Activated CD4-positive, alpha-beta T cell treated with anti-CD3 and anti-CD28 coated beads, Interleukin-2, Interleukin-4, amounts not matched to agents 100 ng/mL and 50 ng/mL, durations not matched to agents 16 hours and 8 hours (primary cell): ENCODE measurements at regions not wholly inside any gene's neighbourhood (a gene's known extent, or its start where the extent isn't known, plus 50 kb on each side); places are given as distances from the start of the nearest gene placed in this dataset.

ENCODE experiments used
- DNase-seq: peaks from one replicate; pipeline ENCODE4 v3.0.0-alpha.2; 2020; ENCODE audit warnings: low spot score

DNA sequence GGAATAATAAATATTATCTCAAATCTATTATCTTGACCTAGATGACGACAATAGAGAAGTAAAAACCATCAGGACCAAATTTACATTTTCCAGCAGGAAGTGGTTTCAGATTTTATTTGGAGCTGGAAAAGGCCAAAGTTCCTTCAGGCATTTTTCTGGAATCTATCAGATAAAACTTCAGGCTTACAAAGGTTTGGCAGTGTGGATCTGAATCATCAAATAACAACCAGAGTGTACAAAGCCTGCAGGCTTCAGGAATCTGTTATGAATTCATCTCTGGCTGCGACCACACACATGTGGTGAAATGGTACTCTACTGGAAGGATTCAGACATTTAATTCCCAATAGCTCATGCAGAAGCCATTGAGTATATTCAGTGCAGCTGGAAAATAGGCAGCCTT, 726.4 kb upstream of the GRAMD2B start:
- no peak for DNase-seq

DNA sequence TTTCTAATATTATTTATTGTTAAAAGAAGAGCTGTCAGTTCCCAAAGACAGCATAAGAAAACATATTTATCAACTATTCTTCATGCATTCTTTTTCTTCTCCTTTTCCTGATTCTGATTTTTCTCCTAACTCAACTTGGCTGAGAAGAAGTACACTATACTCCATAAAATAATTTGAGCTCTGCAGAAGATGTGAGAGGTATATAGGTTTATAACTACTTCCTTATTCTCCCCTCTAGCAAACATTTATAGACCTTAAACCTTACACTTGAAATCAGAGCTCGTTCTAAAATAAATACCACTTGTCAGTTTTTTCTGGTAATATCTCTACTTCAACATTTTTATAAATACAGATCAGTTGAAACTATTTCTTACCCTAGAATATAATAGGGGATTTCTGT, 724.8 kb upstream of the GRAMD2B start:
- no peak for DNase-seq

DNA sequence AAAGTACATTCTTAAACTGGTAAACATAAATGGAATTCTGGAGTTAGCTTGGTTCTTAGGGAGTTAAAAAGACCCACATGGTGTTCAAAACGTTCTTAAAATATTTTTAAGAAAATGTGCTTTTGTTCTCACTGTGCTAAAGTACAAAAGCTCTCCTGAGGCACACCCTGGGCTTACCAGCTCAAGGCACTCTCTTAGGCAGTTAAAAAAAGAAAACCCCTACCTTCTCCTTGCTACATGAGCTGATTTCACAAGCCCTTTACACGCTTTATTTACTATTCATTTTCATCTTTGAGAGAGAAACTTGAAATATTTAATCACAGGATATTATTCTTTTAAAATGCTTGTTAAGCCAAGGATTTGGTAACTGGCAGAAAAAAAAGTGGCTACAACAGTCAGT, 723.3 kb upstream of the GRAMD2B start:
- no peak for DNase-seq

DNA sequence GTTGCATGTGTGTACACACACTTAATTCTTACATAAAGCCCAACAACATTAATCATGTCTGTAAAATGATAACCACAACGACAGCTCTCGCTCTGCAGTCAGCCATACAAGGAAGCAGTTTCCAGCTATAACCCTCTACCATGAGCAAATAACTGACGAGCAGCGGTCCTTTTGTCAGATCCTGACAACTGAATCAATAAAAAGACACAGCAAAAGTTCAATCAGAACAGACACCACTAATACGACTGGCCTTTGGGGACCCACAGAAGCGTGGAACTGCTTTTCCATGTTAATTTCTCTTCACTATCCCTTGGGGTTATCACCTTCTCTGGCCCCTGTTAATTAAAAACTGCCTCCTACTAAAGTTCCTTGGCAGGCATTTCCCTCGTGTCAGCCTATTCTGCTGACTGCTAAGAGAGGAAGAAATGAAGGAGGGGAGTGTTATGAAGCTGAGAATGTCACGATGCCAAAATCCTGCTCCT, 722.8 kb upstream of the GRAMD2B start:
- no peak for DNase-seq

DNA sequence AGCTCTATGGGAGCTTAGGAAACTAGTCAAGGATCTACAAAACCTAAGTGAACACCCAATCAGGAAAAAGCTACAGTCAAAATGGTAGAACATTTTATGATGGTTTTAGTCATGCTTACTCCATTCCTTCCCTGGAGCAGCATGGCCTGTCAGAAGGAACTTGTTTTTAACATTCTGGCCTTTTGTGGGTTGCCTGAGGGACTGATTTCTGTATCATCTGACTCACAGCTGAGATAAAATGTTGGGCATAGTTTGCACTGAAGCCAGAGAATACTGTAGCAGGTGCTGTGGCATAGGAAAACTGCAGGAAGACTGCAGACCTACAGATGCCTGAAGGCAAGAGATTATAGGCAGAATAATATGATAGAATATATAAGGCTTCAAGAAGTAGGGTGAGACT, 719.6 kb upstream of the GRAMD2B start:
- DNase-seq: no peak

DNA sequence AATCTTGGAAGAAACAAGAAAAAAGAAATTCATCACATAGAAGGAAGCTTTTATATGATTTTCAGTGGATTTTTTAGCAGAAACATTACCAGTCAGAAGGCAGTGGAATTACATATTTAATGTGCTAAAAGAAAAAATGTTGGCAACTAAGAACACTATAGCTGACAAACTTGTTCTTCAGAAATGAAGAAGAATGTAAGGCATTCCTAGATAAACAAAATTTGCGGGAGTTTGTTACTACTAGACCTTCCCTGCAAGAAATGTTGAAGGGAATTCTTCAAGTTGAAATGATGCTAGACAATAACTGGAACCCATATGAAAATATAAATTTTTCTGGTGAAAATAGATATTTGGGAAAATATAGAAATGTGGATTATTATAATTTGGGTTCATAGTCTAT, 718.3 kb upstream of the GRAMD2B start:
- no peak for DNase-seq

DNA sequence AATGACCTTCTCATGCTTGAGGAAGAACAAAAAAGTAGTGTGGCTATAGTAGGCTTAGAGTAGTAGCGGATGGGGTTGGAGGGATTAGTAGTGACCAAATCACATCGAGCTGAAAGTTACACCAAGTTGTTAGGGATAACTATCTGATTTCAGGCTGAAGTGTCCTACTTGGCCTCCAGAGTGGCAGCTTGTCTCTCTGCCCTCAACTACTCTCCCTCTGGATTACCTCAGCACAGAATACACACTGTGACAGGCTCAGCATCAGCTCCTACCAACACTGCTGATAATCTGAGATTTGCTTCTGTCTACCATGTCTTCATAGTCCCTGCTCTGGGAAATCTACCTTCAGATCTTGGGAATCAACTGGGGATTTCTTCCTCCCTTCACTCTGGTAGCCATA, 714.6 kb upstream of the GRAMD2B start:
- no peak for DNase-seq

DNA sequence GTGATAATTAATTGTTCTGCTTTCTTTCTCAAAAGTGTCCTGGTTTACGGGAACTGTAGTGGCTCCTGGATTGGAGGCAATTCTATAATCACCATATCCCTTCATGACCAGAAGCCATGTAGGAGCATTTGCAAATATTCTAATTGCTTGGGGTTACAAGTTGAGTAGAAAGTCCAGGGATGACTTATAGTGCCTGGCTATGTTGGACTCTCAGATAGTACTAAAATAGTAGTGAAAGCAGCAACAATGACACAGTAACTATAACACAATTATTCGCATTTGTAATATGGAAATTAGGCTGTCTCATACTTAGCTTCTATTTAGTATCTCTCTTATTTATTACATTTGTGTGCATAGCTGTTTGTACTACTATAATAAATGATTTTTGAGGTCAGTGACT, 712.5 kb upstream of the GRAMD2B start:
- DNase-seq: no peak

DNA sequence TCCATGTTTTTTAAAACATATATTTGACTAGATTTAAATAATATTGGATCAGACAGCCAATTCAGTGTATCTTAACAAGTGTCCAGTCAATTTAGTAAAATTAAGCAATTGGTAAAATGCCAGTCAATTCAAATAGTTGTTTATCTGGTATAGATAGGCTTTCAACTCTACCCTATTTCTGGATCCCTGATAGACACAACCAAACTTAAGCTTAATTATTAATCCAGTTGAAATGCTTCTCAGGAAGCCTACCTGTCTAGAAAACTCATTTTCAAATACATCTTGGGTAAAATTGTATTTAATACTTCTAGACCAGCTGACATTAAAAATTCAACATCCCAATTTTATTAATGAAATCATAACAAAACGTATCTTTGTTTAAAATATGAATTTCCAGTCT, 710.8 kb upstream of the GRAMD2B start:
- no peak for DNase-seq

DNA sequence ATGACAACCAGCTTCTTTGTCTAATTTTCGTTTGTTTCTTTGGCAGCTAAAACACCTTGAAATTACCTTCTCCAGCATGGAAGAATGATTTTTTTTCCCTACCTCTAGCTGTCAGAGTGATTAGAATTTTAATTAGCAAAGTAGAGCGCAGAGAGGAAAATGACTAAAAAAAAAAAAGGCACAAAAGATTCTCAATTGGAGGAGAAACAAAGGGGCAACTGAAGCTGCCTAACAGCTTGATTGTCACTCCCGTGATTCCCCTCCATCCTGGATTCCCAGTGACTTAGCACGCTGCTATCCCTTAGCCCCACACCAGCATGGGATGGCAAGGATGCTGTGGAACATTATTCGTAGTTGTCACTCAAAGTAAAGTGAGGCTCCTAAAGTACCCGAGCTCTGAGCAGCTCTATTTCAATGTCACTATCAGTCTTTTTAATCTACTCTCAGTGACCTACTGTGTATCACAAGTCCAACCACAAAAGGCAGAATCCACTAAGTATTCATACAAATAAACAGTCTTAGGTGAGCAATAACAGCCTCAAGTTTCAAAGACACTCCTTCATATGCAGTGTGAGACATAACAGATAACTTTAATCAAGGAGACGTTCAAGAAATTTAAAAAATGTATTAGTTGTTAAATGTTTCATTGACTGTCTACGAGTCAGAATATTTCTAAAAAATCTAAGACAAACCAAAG, 710.0 kb upstream of the GRAMD2B start:
- DNase-seq: no peak

DNA sequence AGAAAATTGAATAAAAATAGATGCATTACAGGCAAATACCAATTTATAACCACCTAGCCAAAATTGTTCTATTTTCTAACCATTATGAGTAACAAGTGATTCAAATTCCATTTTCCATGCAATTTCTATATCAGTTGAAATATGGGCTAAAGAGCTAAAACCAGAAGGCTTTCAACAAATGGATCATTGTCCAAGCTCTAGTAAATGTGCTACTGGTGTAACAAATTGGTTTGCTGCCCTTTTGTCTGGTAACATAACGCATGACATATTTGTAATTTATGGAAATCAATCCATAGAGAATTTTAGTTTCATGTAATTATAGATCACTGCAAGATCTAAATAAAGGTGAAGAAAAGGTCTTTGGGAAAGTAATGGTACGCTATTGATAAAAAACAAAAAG, 708.0 kb upstream of the GRAMD2B start:
- no peak for DNase-seq

DNA sequence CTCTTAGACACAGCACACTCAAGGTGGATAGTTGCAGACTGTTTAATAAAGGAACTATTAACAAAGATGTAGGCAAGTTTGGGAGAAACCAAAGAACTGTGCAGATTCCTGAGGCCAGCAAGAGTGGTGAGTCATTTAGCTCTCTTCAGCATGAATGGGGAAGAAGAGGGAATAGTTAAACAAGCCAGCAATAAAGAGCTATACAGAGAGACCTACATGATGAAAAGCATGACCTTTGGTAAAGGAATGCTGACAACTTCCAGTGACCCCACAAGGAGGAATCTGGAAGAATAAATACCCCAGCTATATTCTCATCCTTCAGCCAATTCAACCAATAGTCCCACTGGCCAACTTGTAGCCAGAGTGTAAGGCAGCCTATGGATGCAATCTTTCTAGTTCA, 706.0 kb upstream of the GRAMD2B start:
- no peak for DNase-seq

DNA sequence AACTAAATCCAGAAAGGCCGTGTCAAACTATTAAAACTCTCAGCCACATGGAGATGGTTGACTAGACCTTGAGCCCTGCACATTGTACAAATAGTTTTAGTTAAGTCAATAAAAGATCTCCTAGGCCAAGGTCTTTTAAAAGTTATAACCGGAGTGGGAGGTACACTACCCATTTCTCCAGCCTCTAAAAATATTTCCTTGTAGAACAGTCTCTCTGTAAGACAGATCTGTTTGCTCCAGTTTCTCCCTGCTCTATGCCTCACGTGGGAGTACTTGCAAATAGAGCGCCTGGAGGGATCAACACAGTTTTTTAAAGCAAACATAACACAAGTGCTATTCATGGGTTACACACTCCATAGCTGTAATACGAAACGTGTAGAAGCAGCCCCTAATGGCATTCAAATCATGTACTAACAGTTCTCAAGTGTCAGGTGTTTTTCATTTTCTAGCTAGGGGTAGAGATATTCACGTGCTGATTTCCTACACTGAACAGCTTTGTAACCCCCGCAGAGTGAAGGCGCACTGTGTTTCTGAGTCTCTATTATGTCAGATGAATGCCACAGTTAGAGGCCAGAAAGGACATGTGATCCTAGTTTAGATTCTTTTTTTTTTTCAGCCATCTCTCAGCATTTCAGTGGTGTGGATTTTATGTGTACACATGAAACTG, 703.4 kb upstream of the GRAMD2B start:
- no peak for DNase-seq

DNA sequence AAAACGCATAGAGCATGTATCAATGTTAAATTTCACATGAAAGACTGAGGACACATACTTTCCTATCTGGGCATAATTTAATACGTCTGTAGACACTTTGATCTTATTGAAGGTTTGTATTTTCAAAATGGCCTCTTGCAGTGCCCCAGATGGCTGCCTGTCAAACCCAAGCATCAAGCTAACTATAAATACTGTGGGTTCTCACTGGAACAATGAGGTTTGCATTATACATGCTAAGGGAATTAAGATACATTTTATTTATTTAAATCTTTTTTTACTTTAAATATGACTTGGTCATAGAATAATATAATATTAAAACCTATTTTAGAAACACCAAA, 702.9 kb upstream of the GRAMD2B start:
- DNase-seq: no peak

DNA sequence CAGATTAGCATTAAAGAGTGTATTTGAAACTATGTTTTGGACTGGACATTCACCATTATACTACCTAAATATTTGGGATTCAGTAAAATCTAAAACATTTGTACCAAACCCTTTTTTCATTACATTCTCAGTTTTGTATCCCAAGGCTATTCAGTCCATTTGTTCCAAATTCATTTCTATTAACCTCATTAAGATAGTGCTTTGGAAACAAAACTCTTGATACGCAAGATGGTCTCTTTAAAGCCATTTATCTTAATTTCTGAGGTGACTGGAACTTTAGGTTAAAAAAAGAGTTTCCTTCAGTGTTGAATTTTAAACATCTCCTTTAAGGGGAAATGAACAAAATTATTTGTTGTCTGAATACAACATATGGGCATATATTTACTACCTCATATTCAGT, 702.5 kb upstream of the GRAMD2B start:
- no peak for DNase-seq

DNA sequence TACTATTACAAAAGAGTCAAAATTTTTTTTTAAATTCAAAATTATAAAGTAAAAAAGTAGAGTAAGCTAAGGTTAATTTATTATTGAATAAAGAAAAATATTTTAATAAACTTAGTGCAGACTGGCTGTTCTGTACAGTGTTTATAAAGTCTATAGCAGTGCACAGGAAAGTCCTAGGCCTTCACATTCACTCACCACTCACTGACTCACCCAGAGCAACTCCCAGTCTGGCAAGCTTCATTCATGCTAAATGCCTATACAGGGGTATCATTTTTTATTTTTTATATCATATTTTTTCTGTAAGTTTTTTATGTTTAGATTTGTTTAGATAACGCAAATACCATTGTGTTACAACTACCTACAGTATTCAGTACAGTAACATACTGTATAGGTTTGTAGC, 700.7 kb upstream of the GRAMD2B start:
- DNase-seq: no peak

DNA sequence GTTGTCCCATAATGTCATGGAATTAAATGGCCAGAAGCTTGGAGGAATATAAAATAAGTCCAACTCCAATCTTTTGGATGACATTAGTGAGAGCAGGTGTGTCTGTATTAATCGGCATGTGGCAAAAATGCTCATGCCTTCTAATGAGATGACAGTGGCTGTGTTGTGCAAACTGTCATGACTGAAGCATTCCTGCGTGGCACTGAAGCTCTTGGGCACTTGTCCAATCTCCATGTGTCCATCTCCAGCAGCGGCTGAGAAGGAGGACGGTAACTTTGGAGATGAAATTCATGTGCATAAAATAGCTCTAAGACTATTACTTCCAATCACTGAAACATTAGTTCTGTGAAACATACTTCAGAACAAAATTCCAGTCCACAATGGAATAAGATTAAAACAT, 697.5 kb upstream of the GRAMD2B start:
- DNase-seq: no peak

DNA sequence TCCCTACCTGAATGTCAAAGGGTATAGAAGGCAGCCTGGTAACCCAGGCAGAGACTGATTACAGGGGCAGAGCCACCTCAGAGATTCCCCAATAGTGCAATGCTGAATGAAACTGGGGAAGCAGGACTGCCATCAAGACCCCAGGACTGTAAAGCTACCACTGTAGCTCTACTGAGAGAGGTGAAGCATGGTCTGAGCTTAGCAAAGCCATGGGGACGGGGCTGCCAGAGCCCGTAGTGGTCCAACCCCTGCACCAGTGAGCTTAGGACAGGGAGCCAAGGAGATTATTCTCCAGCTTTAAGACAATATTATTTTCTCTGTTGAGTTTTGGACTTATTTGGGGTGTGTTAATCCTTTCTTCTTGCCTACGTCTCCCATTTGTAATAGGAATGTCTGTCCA, 679.3 kb upstream of the GRAMD2B start:
- no peak for DNase-seq

DNA sequence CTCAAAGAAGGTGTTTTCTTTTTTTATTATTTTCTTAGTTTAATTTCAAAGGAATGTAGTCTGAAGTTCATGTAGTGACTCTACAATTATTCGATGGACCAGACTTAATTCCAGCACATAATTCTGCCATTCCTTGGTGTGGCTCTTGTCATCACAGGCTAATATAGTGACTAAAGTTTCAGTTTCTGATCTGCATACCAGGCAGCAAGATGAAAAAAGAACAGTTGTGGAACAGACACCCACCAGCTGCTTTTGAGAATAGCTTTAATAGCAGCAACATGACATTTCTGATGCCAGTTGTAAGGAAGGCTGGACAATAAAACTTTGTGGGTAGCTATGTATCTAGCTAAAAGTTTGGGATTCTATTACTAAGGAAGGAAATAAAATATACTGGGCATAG, 676.3 kb upstream of the GRAMD2B start:
- DNase-seq: no peak

DNA sequence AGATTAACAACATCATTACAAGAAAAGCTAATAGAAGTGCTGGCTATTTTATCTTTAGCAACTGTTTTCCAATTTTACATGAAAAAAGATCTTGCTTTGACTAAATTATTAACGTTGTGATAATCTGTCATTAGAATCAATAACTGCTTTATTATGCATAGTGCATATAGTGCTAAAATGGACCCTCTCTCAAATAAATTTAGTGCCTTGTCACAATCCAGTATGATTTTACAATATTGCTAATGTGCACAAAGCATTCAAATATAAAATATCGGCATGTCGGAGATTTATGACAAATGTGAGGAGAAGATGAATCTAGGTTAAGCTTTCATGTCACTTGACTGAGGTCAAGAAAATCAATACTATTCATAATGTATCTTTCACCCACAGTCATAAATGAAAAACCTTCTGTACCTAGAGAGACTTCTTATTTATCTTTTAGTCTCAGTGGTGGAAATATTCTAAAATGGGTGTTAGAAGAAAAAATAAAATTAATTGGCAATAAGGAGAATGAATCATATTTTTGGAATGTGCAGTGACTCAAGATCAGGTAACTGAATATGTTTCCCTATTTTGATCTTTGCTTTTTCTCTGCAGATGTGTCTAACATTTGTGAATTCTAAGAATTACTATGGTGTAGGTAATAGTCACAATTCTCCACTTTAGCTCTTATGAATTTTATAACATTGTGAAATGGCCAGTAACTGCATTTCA, 672.9 kb upstream of the GRAMD2B start:
- no peak for DNase-seq

DNA sequence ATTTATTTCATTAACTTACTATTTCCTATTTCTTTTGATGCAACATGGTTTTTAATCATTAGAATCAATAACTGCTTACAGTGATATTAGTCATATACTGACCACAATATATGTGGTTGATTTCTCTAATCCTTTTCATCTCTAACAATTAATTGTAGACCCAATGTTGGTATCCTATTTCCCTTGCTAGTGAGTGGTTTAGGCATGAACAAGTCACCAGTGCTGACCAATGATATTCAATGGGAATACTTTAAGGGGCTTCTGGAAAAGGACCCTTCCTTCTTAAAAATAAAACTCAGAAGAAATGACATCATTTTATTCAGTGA, 672.4 kb upstream of the GRAMD2B start:
- DNase-seq: no peak

DNA sequence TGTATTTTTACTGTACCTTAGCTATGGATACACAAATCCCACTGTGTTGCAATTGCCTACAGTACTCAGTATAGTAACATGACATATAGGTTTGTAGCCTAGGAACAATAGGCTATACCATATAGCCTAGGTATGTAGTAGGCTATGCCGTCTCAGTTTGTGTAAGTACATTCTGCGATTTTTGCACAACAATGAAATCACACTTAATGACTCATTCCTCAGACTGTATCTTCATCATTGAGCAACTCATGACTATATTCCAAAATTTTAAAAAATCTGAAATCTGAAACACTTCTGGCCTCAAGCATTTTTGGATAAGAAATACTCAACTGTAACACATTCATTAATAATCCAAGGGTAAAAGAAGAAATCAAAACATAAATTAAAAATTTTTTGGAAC, 666.8 kb upstream of the GRAMD2B start:
- no peak for DNase-seq

DNA sequence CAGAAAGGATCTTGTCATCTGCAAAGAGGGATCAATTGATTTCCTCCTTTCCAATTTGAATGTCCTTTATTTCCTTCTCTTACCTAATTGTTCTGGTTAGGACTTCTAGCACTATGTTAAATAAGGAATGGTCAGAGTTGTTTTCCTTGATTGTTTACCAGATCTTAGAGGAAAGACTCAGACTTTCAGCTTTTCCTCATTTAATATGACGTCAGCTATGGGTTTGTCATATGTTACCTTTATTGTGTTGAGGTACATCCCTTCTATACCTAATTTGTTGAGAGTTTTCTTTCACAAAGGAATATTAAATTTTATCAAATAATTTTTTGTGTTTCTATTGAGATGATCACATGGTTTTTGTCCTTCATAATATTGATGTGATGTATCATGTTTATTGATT, 656.5 kb upstream of the GRAMD2B start:
- DNase-seq: no peak

DNA sequence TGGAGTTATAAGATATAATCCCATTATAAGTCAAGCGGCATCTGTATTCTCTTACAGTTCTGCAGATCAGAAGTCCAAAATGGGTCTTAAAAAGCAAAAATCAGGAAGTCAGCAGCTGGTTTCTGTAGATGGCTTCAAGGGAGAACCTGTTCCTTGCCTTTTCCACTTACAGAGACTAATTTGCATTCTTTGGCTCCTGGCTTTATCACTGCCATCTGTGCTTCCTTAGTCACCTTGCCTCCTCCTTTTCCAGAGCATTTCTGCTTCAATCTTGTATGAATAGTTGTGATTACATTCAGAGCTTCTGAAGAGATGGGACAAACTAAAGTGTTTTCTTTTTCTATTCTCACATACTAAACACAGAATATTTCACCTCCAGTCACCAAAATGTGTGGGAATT, 647.3 kb upstream of the GRAMD2B start:
- DNase-seq: no peak
